Panc1 (cell line): ENCODE measurements at regions not wholly inside any gene's neighbourhood (a gene's known extent, or its start where the extent isn't known, plus 50 kb on each side); places are given as distances from the start of the nearest gene placed in this dataset.

ENCODE experiments used
- ATAC-seq: fragments of 200-7000 bp; cut with Tn5 transposase; 2 replicates; pipeline ENCODE4 v1.9.1; 2020; ENCODE audit warnings: mild to moderate bottlenecking, moderate library complexity
- BruUV-seq: library from RNA; stranded (reverse); fragments of 400-500 nt; replicated peaks from 2 replicates; lab custom pipeline; 2021; lab: Mats Ljungman, UMichigan
- CTCF ChIA-PET: fragments of 300-600 bp; sonication (Branson Sonifier 250); formaldehyde crosslinking; loops from one replicate; lab custom pipeline; 2022; ENCODE audit warnings: antibody characterized with exemption; lab: Charles Lee
- POLR2A ChIA-PET: fragments of 300-600 bp; sonication (Branson Sonifier 250); formaldehyde crosslinking; loops from one replicate; lab custom pipeline; 2022; ENCODE audit warnings: antibody characterized with exemption; lab: Charles Lee
- DNase-seq: peaks from one replicate; pipeline ENCODE4 v3.0.0-alpha.2; 2010; ENCODE audit warnings: low read depth, low spot score
- H3K27ac ChIP-seq: 2 replicates; pipeline ENCODE4 v1.5.1; 2011; ENCODE audit warnings: mild to moderate bottlenecking, low read length, inconsistent platforms
- H3K27me3 ChIP-seq: fragments of 200-500 bp; sonication (Bioruptor generic); 2 replicates; pipeline ENCODE4 v1.6.0; 2014; ENCODE audit warnings: low read length, inconsistent platforms; ENCODE audit not compliant: control insufficient read depth, insufficient read depth
- H3K36me3 ChIP-seq: fragments of 200-500 bp; sonication (Bioruptor generic); 2 replicates; pipeline ENCODE4 v1.5.1; 2014; ENCODE audit warnings: inconsistent platforms, mild to moderate bottlenecking, low read length, moderate library complexity; ENCODE audit not compliant: control insufficient read depth, insufficient read depth
- H3K4me1 ChIP-seq: 2 replicates; pipeline ENCODE4 v1.5.1; 2011; ENCODE audit warnings: inconsistent platforms, mild to moderate bottlenecking, low read length, moderate library complexity; ENCODE audit not compliant: control insufficient read depth, insufficient read depth
- H3K4me3 ChIP-seq, 2 experiments: 2 replicates each; pipeline ENCODE4 v1.5.1; 2011 to 2012; ENCODE audit warnings: low read depth in 2 of 2, low read length in 2 of 2, mild to moderate bottlenecking in 2 of 2, inconsistent platforms in 1 of 2, moderate library complexity in 1 of 2
- H3K9me3 ChIP-seq: fragments of 200-500 bp; sonication (Bioruptor generic); 2 replicates; pipeline ENCODE4 v1.5.1; 2014; ENCODE audit warnings: low read depth, mild to moderate bottlenecking, inconsistent platforms, low read length, moderate library complexity; ENCODE audit not compliant: control insufficient read depth, insufficient read depth
- CTCF ChIP-seq: fragments of 450-650 bp; IDR thresholded peaks from 2 replicates; pipeline ENCODE4 v1.5.1; 2017; ENCODE audit warnings: mild to moderate bottlenecking
- POLR2AphosphoS5 ChIP-seq: IDR thresholded peaks from 2 replicates; pipeline ENCODE4 v1.6.1; 2012; ENCODE audit warnings: mild to moderate bottlenecking, low read depth, low read length, moderate library complexity
- REST ChIP-seq, 2 experiments: IDR thresholded peaks; 2 replicates each; pipeline ENCODE4 v1.6.1; 2011 to 2012; ENCODE audit warnings: low read depth in 2 of 2, control low read depth in 1 of 2, low read length in 1 of 2, mild to moderate bottlenecking in 1 of 2, moderate library complexity in 1 of 2; ENCODE audit not compliant: insufficient read depth in 1 of 2
- SIN3A ChIP-seq: IDR thresholded peaks from 2 replicates; pipeline ENCODE4 v1.6.1; 2012; ENCODE audit warnings: low read depth, mild to moderate bottlenecking, low read length, moderate library complexity, borderline replicate concordance; ENCODE audit not compliant: insufficient read depth
- TCF7L2 ChIP-seq: IDR thresholded peaks from 2 replicates; pipeline ENCODE4 v1.6.1; 2011; ENCODE audit warnings: mild to moderate bottlenecking, low read depth, low read length, inconsistent platforms
- in situ Hi-C: cut with HindIII; loops from 2 replicates; pipeline ENCODE4 v1.10.0; 2016; ENCODE audit warnings: low sequenced_read_pairs, low pct_unique_long_range_greater_than_20kb
- intact Hi-C: fragments of 100-400 bp; cut with micrococcal nuclease; formaldehyde crosslinking; loops from one replicate; pipeline ENCODE4 v1.10.0; 2022; ENCODE audit not compliant: unreplicated experiment

GRCh38 chrX:455673-456072 lies 69.0 kb upstream of the PPP2R3B start:
- H3K4me3 ChIP-seq: no peak overlapping the region
- no peaks in the 10 kb centered on the region for H3K36me3 ChIP-seq
- no peaks in the 10 kb centered on the region for H3K9me3 ChIP-seq
- ChIA-PET POLR2A (no interaction called here), CTCF (no interaction called here)
- DNase-seq (no peak), ATAC-seq (no peak)
- BruUV-seq: no TSS peak
- no peaks in the 10 kb centered on the region for H3K27me3 ChIP-seq
- intact Hi-C loops: no loop called here
- in situ Hi-C loops: no loop called here
- H3K27ac ChIP-seq: no peak overlapping the region
- TF ChIP-seq TCF7L2 (no peak), POLR2AphosphoS5 (no peak), SIN3A (no peak), CTCF (no peak), REST (IDR thresholded peaks at IDR 0.05; ENCODE audit: insufficient read depth in 1 of 2, low read depth in 2 of 2, low read length in 1 of 2) (no peak)
- H3K4me1 ChIP-seq: no peaks in the 10 kb centered on the region

- H3K27me3 ChIP-seq: no peaks in the 10 kb centered on the region
- TF ChIP-seq POLR2AphosphoS5 (no peak), SIN3A (no peak), REST (IDR thresholded peaks at IDR 0.05; ENCODE audit: insufficient read depth in 1 of 2, low read depth in 2 of 2, low read length in 1 of 2) (no peak), CTCF (no peak), TCF7L2 (no peak)
- no peak for DNase-seq
- BruUV-seq: no TSS peak
- ATAC-seq: no peak
- no peak overlapping the region for H3K27ac ChIP-seq
- intact Hi-C loops (no loop called here), in situ Hi-C loops (no loop called here)
- no peaks in the 10 kb centered on the region for H3K4me1 ChIP-seq
- no peak overlapping the region for H3K4me3 ChIP-seq
- H3K9me3 ChIP-seq: no peaks in the 10 kb centered on the region
- no peaks in the 10 kb centered on the region for H3K36me3 ChIP-seq
- CTCF ChIA-PET: no interaction called here
- POLR2A ChIA-PET: no interaction called here
Observed at GRCh38 chrX:456146-456545, 69.4 kb upstream of the PPP2R3B start.
